HG03135 (cell line): ENCODE measurements at regions not wholly inside any gene's neighbourhood (a gene's known extent, or its start where the extent isn't known, plus 50 kb on each side); places are given as distances from the start of the nearest gene placed in this dataset.
A peak's percentile ranks its signal among the peaks of the same experiment; 100 is the strongest.

ENCODE experiments used
- ATAC-seq: cut with Tn5 transposase; IDR thresholded peaks from one replicate; pipeline ENCODE4 v1.9.1; 2021; ENCODE audit warnings: mild to moderate bottlenecking, moderate library complexity; ENCODE audit not compliant: unreplicated experiment

- no peak for ATAC-seq
These were observed 127.3 kb upstream of the KLF3 start for GRCh38 chr4:38536716-38537115.

- ATAC-seq: no peak
These were observed 126.3 kb upstream of the KLF3 start for GRCh38 chr4:38537666-38538065.

- no peak for ATAC-seq
These were observed 125.5 kb upstream of the KLF3 start for GRCh38 chr4:38538517-38538916.

GRCh38 chr4:38539501-38539900 is 124.5 kb upstream of the KLF3 start:
- no peak for ATAC-seq

- no peak for ATAC-seq
These were observed 116.9 kb upstream of the KLF3 start for GRCh38 chr4:38547052-38547451.

- no peak for ATAC-seq
These were observed 115.7 kb upstream of the KLF3 start for GRCh38 chr4:38548256-38548655.

- no peak for ATAC-seq
These were observed 104.6 kb upstream of the KLF3 start for GRCh38 chr4:38559374-38559773.

- ATAC-seq: peak; percentile 8
These were observed 103.7 kb upstream of the KLF3 start for GRCh38 chr4:38560340-38560739.

- ATAC-seq: peak; percentile 83
These were observed 103.0 kb upstream of the KLF3 start for GRCh38 chr4:38560768-38561558.

- no peak for ATAC-seq
These were observed 101.2 kb upstream of the KLF3 start for GRCh38 chr4:38562751-38563198.

GRCh38 chr4:38563707-38564495 is 100.1 kb upstream of the KLF3 start:
- ATAC-seq: no peak

- ATAC-seq: no peak
These were observed 98.5 kb upstream of the KLF3 start for GRCh38 chr4:38565271-38566199.

GRCh38 chr4:38566806-38567398 is 97.1 kb upstream of the KLF3 start:
- ATAC-seq: no peak

GRCh38 chr4:38567457-38567856 is 96.5 kb upstream of the KLF3 start:
- no peak for ATAC-seq

GRCh38 chr4:38568768-38569167 is 95.2 kb upstream of the KLF3 start:
- no peak for ATAC-seq

- ATAC-seq: no peak
These were observed 93.2 kb upstream of the KLF3 start for GRCh38 chr4:38570647-38571276.

- ATAC-seq: no peak
These were observed 91.2 kb upstream of the KLF3 start for GRCh38 chr4:38572793-38573192.

- no peak for ATAC-seq
These were observed 89.3 kb upstream of the KLF3 start for GRCh38 chr4:38574559-38575333.

- ATAC-seq: no peak
These were observed 87.2 kb upstream of the KLF3 start for GRCh38 chr4:38576767-38577166.
